WERI-Rb-1 (cell line): ENCODE measurements at regions not wholly inside any gene's neighbourhood (a gene's known extent, or its start where the extent isn't known, plus 50 kb on each side); places are given as distances from the start of the nearest gene placed in this dataset.

Experiments used
- DNase-seq: peaks from one replicate; pipeline ENCODE4 v3.0.0-alpha.2; 2020
- H3K27ac ChIP-seq: fragments of 250-450 bp; sonication (Bioruptor Pico); 2 replicates; pipeline ENCODE4 v1.5.1; 2020; ENCODE audit warnings: mild to moderate bottlenecking, moderate library complexity
- H3K27me3 ChIP-seq: fragments of 250-450 bp; sonication (Bioruptor Pico); 2 replicates; pipeline ENCODE4 v1.5.1; 2021; ENCODE audit warnings: mild to moderate bottlenecking, low read depth, moderate library complexity; ENCODE audit not compliant: insufficient read depth, severe bottlenecking
- H3K36me3 ChIP-seq: fragments of 250-450 bp; sonication (Bioruptor Pico); 2 replicates; pipeline ENCODE4 v1.5.1; 2020; ENCODE audit warnings: mild to moderate bottlenecking, moderate library complexity
- H3K4me3 ChIP-seq: 2 replicates; pipeline ENCODE4 v1.5.1; 2011; ENCODE audit warnings: low read depth, mild to moderate bottlenecking, control low read depth, low read length
- H3K9me3 ChIP-seq: fragments of 250-450 bp; sonication (Bioruptor Pico); 2 replicates; pipeline ENCODE4 v1.5.1; 2021; ENCODE audit warnings: mild to moderate bottlenecking, moderate library complexity; ENCODE audit not compliant: severe bottlenecking
- TF ChIP-seq, protein P1 (sequence below): IDR thresholded peaks from 2 replicates; pipeline ENCODE4 v1.5.1; 2011; ENCODE audit warnings: low read depth, mild to moderate bottlenecking, control low read depth, inconsistent platforms, low read length

DNA sequence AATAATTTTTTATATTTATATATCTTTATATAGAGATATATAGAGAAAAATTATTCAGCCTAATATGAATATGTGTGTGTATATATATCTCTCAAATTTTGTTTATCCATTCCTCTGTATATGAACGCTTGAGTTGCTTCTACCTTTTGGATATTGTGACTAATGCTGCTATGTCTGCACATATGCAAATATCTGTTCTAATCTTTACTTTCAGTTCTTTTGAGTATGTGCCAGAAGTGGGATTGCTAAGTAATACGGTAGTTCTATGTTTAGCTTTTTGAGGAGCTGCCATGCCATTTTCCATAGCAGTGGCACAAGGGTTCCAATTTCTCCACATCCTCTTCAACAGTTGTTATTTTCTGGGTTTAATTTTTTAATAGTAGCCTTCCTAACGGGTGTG, 72.8 kb upstream of the CEP85L start:
- Histone ChIP-seq H3K4me3 (no peak overlapping the region), H3K27ac (no peak overlapping the region), H3K27me3 (no peaks in the 10 kb centered on the region), H3K9me3 (no peaks in the 10 kb centered on the region), H3K36me3 (no peaks in the 10 kb centered on the region)
- TF ChIP-seq, protein P1, sequence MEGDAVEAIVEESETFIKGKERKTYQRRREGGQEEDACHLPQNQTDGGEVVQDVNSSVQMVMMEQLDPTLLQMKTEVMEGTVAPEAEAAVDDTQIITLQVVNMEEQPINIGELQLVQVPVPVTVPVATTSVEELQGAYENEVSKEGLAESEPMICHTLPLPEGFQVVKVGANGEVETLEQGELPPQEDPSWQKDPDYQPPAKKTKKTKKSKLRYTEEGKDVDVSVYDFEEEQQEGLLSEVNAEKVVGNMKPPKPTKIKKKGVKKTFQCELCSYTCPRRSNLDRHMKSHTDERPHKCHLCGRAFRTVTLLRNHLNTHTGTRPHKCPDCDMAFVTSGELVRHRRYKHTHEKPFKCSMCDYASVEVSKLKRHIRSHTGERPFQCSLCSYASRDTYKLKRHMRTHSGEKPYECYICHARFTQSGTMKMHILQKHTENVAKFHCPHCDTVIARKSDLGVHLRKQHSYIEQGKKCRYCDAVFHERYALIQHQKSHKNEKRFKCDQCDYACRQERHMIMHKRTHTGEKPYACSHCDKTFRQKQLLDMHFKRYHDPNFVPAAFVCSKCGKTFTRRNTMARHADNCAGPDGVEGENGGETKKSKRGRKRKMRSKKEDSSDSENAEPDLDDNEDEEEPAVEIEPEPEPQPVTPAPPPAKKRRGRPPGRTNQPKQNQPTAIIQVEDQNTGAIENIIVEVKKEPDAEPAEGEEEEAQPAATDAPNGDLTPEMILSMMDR = no peak
- DNase-seq = no peak

DNA sequence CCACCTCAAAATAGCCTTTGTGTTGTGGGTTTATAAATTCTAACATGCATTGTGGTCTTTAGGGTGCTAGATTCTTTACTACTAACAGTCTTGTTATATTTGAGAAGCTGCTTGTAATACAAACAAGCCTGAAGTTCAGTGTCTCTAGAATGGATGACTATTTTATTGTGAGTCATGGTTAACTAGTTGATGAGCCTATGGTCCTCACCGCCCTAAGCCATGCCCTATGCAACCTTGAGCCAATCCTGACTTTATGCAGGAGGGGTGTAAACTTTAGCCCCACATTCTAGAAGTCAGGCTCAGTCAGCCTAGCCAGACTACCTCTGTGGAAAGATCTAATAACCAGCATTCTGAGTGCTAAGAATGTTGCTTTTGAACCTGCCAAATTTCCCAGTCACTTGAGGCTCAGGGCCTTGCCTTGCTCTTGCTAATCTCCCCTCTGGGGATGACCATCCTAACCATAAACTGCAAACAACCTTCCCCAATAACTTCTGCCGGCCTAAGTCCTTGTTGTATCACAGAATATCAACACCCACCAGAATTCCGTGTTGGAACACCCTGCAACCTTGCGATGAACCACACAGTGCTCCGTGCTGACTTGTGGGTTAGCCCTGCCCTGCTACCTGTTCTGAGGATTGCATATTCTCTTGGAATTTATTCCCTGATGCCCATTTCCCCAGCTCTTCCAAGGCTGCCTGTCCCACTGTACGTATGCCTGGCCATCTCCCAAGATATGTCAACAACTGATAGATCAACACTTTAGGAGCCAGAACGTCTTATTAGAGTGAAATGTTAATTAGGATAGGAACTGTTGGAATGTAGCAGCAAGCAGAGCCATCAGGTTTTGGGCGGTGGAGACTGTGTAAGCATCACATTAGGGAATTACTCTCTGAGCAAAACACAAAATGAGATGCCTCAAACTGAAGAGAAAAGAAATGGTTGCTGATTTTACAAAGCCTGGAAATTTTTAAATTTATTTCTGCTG, 71.7 kb upstream of the CEP85L start:
- no peak for DNase-seq
- no peak overlapping the region for H3K4me3 ChIP-seq
- no peaks in the 10 kb centered on the region for H3K27me3 ChIP-seq
- no peaks in the 10 kb centered on the region for H3K36me3 ChIP-seq
- H3K9me3 ChIP-seq = no peaks in the 10 kb centered on the region
- no peak overlapping the region for H3K27ac ChIP-seq
- TF ChIP-seq, protein P1 = no peak

DNA sequence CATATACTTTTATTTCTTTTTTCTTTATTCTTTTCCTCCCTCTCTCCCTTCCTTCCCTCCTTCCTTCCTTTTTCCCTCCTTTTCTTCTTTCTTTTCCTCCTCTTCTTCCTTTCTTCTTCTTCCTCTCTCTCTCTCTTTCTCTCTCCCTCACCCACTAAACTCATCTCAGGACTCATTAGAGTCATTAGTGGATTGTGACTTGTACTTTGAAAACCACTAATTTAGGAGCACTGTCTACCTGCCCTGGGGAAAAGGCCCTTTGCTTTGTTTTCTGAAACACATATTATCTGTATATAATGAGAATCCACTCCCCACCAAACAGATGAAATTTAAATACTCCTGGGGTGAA, 68.7 kb upstream of the CEP85L start:
- Histone ChIP-seq H3K4me3 (no peak overlapping the region), H3K36me3 (no peaks in the 10 kb centered on the region), H3K9me3 (no peaks in the 10 kb centered on the region), H3K27me3 (no peaks in the 10 kb centered on the region), H3K27ac (no peak overlapping the region)
- TF ChIP-seq, protein P1 = no peak
- DNase-seq = no peak

DNA sequence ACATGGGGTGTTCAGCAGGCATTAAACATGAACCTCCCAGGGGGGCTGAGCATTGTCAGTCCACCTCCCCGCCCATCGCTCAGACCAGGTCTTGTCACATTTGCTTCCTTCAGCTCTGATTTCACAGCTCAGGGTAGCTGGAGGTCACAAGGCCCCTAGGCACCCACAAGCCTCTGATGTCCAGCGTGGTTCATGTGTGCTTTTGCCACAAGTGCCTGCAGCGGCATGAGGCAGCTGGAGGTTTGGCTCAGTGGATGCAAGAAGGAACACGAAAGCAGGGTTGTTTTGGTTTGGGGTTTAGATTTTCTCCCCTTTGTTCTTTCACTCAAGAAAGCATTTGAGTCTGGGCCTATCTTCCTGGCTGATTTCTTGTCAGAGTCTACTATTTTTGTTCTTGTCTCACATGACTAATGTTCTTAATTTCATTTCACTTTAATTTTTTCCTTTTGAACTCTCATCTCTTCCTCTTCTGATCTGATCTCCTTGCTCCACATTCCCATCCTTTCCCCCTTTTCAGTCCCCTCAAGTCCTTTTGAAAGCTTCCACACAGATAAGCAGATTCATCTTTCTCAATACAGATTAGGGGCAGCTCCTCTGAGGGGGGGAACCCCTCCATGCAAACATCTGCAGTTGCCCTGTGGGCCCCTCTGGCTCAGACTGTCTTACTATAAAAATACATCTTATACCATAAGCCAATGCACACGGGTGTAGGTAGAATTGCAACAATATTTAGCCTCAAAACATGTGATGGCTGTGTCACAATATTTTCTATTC, 68.1 kb upstream of the CEP85L start:
- TF ChIP-seq, protein P1 = no peak
- Histone ChIP-seq H3K36me3 (no peaks in the 10 kb centered on the region), H3K27ac (no peak overlapping the region), H3K4me3 (no peak overlapping the region), H3K27me3 (no peaks in the 10 kb centered on the region), H3K9me3 (no peaks in the 10 kb centered on the region)
- DNase-seq = no peak

DNA sequence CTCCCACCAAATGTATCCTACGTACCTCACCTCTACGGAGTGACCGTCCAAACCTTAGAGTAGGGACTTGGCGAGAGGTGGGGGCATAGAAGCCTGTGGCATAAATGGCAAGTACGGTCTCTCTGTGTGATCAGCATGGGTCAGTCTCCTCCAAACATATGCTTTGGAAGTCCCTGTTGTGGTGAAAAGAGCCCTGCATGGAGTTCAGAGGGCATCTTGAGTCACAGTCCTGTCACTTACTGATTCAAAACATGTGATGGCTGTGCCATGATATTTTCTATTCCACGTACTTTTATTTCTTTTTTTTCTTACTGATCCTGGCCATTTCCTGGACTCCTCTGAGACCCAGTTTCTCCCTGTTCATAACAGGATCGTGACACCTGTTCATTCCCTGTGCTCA, 67.5 kb upstream of the CEP85L start:
- Histone ChIP-seq H3K4me3 (no peak overlapping the region), H3K27ac (no peak overlapping the region), H3K36me3 (no peaks in the 10 kb centered on the region), H3K27me3 (no peaks in the 10 kb centered on the region), H3K9me3 (no peaks in the 10 kb centered on the region)
- TF ChIP-seq, protein P1 = no peak
- DNase-seq = no peak
